Body of pancreas (tissue), 4 donors: ENCODE measurements at regions not wholly inside any gene's neighbourhood (a gene's known extent, or its start where the extent isn't known, plus 50 kb on each side); places are given as distances from the start of the nearest gene placed in this dataset.

Experiments used
- ATAC-seq: fragments of 150-250 bp; one replicate; pipeline ENCODE4 v1.9.1; 2016
- DNase-seq, 4 donors: peaks; one replicate each; pipeline ENCODE4 v3.0.0-alpha.2; 2019
- H3K27ac ChIP-seq, 4 donors: fragments of 200-600 bp; sonication (generic); 1 replicate in 3 of 4; 2 replicates in 1 of 4; pipeline versions ENCODE4 v1.5.1 to v1.6.1; 2016 to 2019; ENCODE audit warnings: mild to moderate bottlenecking in 1 of 4, mixed read lengths in 1 of 4, moderate library complexity in 1 of 4
- H3K27me3 ChIP-seq, 2 donors: fragments of 200-600 bp; sonication (generic); one replicate each; pipeline ENCODE4 v1.6.0; 2016; ENCODE audit warnings: mild to moderate bottlenecking in 1 of 2
- H3K36me3 ChIP-seq, 2 donors: fragments of 200-600 bp; sonication (generic); replicated peaks in 1 of 2; 2 replicates each; pipeline ENCODE4 v1.5.1; 2016; ENCODE audit warnings: low read depth in 2 of 2; ENCODE audit not compliant: insufficient read depth in 1 of 2
- H3K4me1 ChIP-seq: fragments of 200-600 bp; sonication (generic); one replicate; pipeline ENCODE4 v1.6.0; 2016
- H3K4me3 ChIP-seq, 2 donors: fragments of 200-600 bp; sonication (generic); 1 replicate in 1 of 2; 2 replicates in 1 of 2; pipeline ENCODE4 v1.5.1; 2016 to 2019
- H3K9me3 ChIP-seq, 3 donors: fragments of 200-600 bp; sonication (generic); 1 replicate in 2 of 3; 2 replicates in 1 of 3; pipeline ENCODE4 v1.5.1; 2016
- POLR2A ChIP-seq, 3 donors: fragments of 450-650 bp; IDR thresholded peaks; one replicate each; pipeline ENCODE4 v1.6.1; 2016; ENCODE audit warnings: antibody characterized with exemption in 3 of 3, mild to moderate bottlenecking in 2 of 3
- WGBS, 2 donors: methylation state at CpG; one replicate each; pipeline ENCODE4 v1.1.5; 2017; 5-methylcytosine and 5-hydroxymethylcytosine counted together
- intact Hi-C: fragments of 100-400 bp; cut with DNase I; formaldehyde crosslinking; loops from one replicate; pipeline ENCODE4 v1.15.1; 2023
- TF ChIP-seq, protein P1 (sequence below), 7 experiments: fragments of 450-650 bp in 4 of 7; fragments of 200-600 bp in 3 of 7; sonication (generic) in 3 of 7; IDR thresholded peaks; one replicate each; pipeline ENCODE4 v1.5.1; 2016 to 2019; ENCODE audit warnings: antibody characterized with exemption in 7 of 7

- 58 to 67% methylated on average over 6 of the region's 6 CpGs for WGBS, 2 donors
- Histone ChIP-seq H3K9me3 (no peaks in the 10 kb centered on the region), H3K27ac (peak overlapping the region in 3 of 4 donors; percentile 62 to 79 (median 74)), H3K4me3 (no peak overlapping the region), H3K27me3 (no peaks in the 10 kb centered on the region), H3K4me1 (peaks cover 10% of the 10 kb centered on the region), H3K36me3 (no peaks in the 10 kb centered on the region)
- peak; percentile 90 for ATAC-seq
- intact Hi-C loops: no loop called here
- TF ChIP-seq, protein P1, sequence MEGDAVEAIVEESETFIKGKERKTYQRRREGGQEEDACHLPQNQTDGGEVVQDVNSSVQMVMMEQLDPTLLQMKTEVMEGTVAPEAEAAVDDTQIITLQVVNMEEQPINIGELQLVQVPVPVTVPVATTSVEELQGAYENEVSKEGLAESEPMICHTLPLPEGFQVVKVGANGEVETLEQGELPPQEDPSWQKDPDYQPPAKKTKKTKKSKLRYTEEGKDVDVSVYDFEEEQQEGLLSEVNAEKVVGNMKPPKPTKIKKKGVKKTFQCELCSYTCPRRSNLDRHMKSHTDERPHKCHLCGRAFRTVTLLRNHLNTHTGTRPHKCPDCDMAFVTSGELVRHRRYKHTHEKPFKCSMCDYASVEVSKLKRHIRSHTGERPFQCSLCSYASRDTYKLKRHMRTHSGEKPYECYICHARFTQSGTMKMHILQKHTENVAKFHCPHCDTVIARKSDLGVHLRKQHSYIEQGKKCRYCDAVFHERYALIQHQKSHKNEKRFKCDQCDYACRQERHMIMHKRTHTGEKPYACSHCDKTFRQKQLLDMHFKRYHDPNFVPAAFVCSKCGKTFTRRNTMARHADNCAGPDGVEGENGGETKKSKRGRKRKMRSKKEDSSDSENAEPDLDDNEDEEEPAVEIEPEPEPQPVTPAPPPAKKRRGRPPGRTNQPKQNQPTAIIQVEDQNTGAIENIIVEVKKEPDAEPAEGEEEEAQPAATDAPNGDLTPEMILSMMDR (IDR thresholded peaks at IDR 0.05): no peak
- no peak for TF ChIP-seq POLR2A (IDR thresholded peaks at IDR 0.05)
- peak; percentile 36 to 67 (median 56) for DNase-seq
Measured at GRCh38 chr3:66115858-66116654, 77.3 kb upstream of the MAGI1 start.

GRCh38 chr3:66113542-66113941, 74.8 kb upstream of the MAGI1 start:
- ATAC-seq: no peak
- intact Hi-C loops: no loop called here
- Histone ChIP-seq H3K4me1 (peaks cover 10% of the 10 kb centered on the region), H3K4me3 (no peak overlapping the region), H3K36me3 (no peaks in the 10 kb centered on the region), H3K27ac (no peak overlapping the region), H3K27me3 (no peaks in the 10 kb centered on the region), H3K9me3 (no peaks in the 10 kb centered on the region)
- no peak for DNase-seq
- 72 to 81% methylated on average over 1 of the region's 1 CpG for WGBS, 2 donors
- no peak for TF ChIP-seq POLR2A (IDR thresholded peaks at IDR 0.05)
- TF ChIP-seq, protein P1 (IDR thresholded peaks at IDR 0.05): no peak

DNA sequence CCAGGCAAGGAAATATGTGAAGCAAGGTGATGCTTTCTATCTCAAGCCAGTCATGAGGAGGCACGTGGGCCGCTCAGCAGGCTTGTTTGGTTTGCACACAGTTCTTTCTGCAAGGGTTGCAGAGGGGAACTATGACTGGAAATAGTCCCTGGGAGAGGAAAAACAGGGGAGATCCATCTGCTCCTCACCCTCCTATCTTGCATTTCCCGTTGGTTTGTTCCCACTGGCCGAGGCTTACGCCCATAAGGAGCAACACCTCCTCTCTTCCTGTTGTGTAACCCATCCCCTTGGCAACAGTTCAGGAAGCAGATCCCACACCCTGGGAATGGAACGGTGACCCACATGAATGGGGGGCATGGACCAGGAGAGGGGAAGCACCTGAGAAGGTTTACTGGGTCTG, 72.1 kb upstream of the MAGI1 start:
- H3K27me3 ChIP-seq: no peaks in the 10 kb centered on the region
- H3K27ac ChIP-seq: no peak overlapping the region
- DNase-seq (peak in 2 of 4 donors; percentile 16 to 25), ATAC-seq (no peak)
- H3K4me1 ChIP-seq: peaks cover 3% of the 10 kb centered on the region
- H3K36me3 ChIP-seq: no peaks in the 10 kb centered on the region
- intact Hi-C loops: no loop called here
- no peaks in the 10 kb centered on the region for H3K9me3 ChIP-seq
- no peak for TF ChIP-seq POLR2A (IDR thresholded peaks at IDR 0.05)
- TF ChIP-seq, protein P1 (IDR thresholded peaks at IDR 0.05): no peak
- WGBS, 2 donors: 32 to 59% methylated on average over 5 to 6 of the region's 6 CpGs
- H3K4me3 ChIP-seq: no peak overlapping the region

GRCh38 chr3:66107855-66108254, 69.1 kb upstream of the MAGI1 start:
- Histone ChIP-seq H3K27me3 (no peaks in the 10 kb centered on the region), H3K27ac (no peak overlapping the region), H3K36me3 (no peaks in the 10 kb centered on the region), H3K4me3 (no peak overlapping the region), H3K4me1 (no peaks in the 10 kb centered on the region), H3K9me3 (no peaks in the 10 kb centered on the region)
- peak in 1 of 4 donors; percentile 22 for DNase-seq
- no peak for ATAC-seq
- intact Hi-C loops: no loop called here
- 58 to 72% methylated on average over 4 of the region's 4 CpGs for WGBS, 2 donors
- TF ChIP-seq, protein P1 (IDR thresholded peaks at IDR 0.05): no peak
- TF ChIP-seq POLR2A (IDR thresholded peaks at IDR 0.05): no peak

GRCh38 chr3:66106788-66107187, 68.1 kb upstream of the MAGI1 start:
- no peak for ATAC-seq
- DNase-seq: no peak
- no peaks in the 10 kb centered on the region for H3K4me1 ChIP-seq
- H3K27ac ChIP-seq: no peak overlapping the region
- H3K9me3 ChIP-seq: no peaks in the 10 kb centered on the region
- no peaks in the 10 kb centered on the region for H3K27me3 ChIP-seq
- TF ChIP-seq POLR2A (IDR thresholded peaks at IDR 0.05): no peak
- TF ChIP-seq, protein P1 (IDR thresholded peaks at IDR 0.05): no peak
- no peak overlapping the region for H3K4me3 ChIP-seq
- intact Hi-C loops: no loop called here
- H3K36me3 ChIP-seq: no peaks in the 10 kb centered on the region
- 74 to 76% methylated on average over 2 of the region's 2 CpGs for WGBS, 2 donors
